SK-N-SH treated with all-trans-retinoic acid at 6 μM for 48 hours (cell line): ENCODE measurements at regions not wholly inside any gene's neighbourhood (a gene's known extent, or its start where the extent isn't known, plus 50 kb on each side); places are given as distances from the start of the nearest gene placed in this dataset.
A peak's percentile ranks its signal among the peaks of the same experiment; 100 is the strongest.

ENCODE experiments used
- ATAC-seq: fragments of 200-7000 bp; cut with Tn5 transposase; 3 replicates; pipeline ENCODE4 v1.9.1; 2020; ENCODE audit warnings: mild to moderate bottlenecking, moderate library complexity
- ARNTL ChIP-seq: fragments of 450-650 bp; formaldehyde crosslinking; IDR thresholded peaks from 2 replicates; pipeline ENCODE4 v1.5.0; 2020; ENCODE audit warnings: low read depth, mild to moderate bottlenecking, moderate library complexity, borderline replicate concordance
- BACH2 ChIP-seq: fragments of 250-450 bp; sonication (Bioruptor Pico); IDR thresholded peaks from 2 replicates; pipeline ENCODE4 v1.9.0; 2021; ENCODE audit warnings: mild to moderate bottlenecking, borderline replicate concordance
- CSDC2 ChIP-seq: fragments of 250-450 bp; sonication (Bioruptor Pico); IDR thresholded peaks from 2 replicates; pipeline ENCODE4 v1.5.0; 2020; ENCODE audit warnings: mild to moderate bottlenecking, moderate library complexity
- ESRRG ChIP-seq: fragments of 250-450 bp; sonication (Bioruptor Pico); IDR thresholded peaks from 2 replicates; pipeline ENCODE4 v1.6.1; 2021; ENCODE audit warnings: mild to moderate bottlenecking
- ISL1 ChIP-seq: fragments of 250-450 bp; sonication (Bioruptor Pico); IDR thresholded peaks from 2 replicates; pipeline ENCODE4 v2.1.2; 2022; ENCODE audit warnings: mild to moderate bottlenecking, moderate library complexity
- RARB ChIP-seq: fragments of 250-450 bp; sonication (Bioruptor Pico); IDR thresholded peaks from 2 replicates; pipeline ENCODE4 v1.8.0; 2021; ENCODE audit warnings: mild to moderate bottlenecking, moderate library complexity
- SNAI2 ChIP-seq: fragments of 250-450 bp; sonication (Bioruptor Pico); IDR thresholded peaks from 2 replicates; pipeline ENCODE4 v1.5.0; 2020; ENCODE audit warnings: mild to moderate bottlenecking, moderate library complexity
- TCF4 ChIP-seq: fragments of 250-450 bp; sonication (Bioruptor Pico); IDR thresholded peaks from 2 replicates; pipeline ENCODE4 v1.8.0; 2021; ENCODE audit warnings: mild to moderate bottlenecking, moderate library complexity, borderline replicate concordance
- TOX ChIP-seq: fragments of 250-450 bp; sonication (Bioruptor Pico); IDR thresholded peaks from 2 replicates; pipeline ENCODE4 v1.8.0; 2021; ENCODE audit warnings: mild to moderate bottlenecking, moderate library complexity, borderline replicate concordance
- ZC3H10 ChIP-seq: fragments of 250-450 bp; sonication (Bioruptor Pico); IDR thresholded peaks from 2 replicates; pipeline ENCODE4 v1.5.1; 2021; ENCODE audit warnings: mild to moderate bottlenecking, moderate library complexity
- ZFP3 ChIP-seq: fragments of 250-450 bp; sonication (Bioruptor Pico); IDR thresholded peaks from 2 replicates; pipeline ENCODE4 v1.5.0; 2020; ENCODE audit warnings: mild to moderate bottlenecking, moderate library complexity
- ZFP30 ChIP-seq: fragments of 450-650 bp; formaldehyde crosslinking; IDR thresholded peaks from 2 replicates; pipeline ENCODE4 v1.5.0; 2022; ENCODE audit warnings: mild to moderate bottlenecking, moderate library complexity
- ZNF565 ChIP-seq: fragments of 450-650 bp; formaldehyde crosslinking; conservative IDR thresholded peaks from 2 replicates; pipeline ENCODE4 v1.5.0; 2020; ENCODE audit warnings: low read depth, mild to moderate bottlenecking, moderate library complexity
- TF ChIP-seq, protein P1 (sequence below): fragments of 250-450 bp; sonication (Bioruptor Pico); IDR thresholded peaks from 2 replicates; pipeline ENCODE4 v1.5.0; 2020; ENCODE audit warnings: mild to moderate bottlenecking, moderate library complexity
- TF ChIP-seq, protein P2 (sequence below): fragments of 250-450 bp; sonication (Bioruptor Pico); IDR thresholded peaks from 2 replicates; pipeline ENCODE4 v1.8.0; 2020; ENCODE audit warnings: mild to moderate bottlenecking, moderate library complexity, borderline replicate concordance
- TF ChIP-seq, protein P3 (sequence below): fragments of 250-450 bp; sonication (Bioruptor Pico); IDR thresholded peaks from 2 replicates; pipeline ENCODE4 v1.8.0; 2021; ENCODE audit warnings: low read depth, mild to moderate bottlenecking, moderate library complexity, borderline replicate concordance
- TF ChIP-seq, protein P4 (sequence below): fragments of 250-450 bp; sonication (Bioruptor Pico); IDR thresholded peaks from 2 replicates; pipeline ENCODE4 v1.5.1; 2021; ENCODE audit warnings: mild to moderate bottlenecking, moderate library complexity

DNA sequence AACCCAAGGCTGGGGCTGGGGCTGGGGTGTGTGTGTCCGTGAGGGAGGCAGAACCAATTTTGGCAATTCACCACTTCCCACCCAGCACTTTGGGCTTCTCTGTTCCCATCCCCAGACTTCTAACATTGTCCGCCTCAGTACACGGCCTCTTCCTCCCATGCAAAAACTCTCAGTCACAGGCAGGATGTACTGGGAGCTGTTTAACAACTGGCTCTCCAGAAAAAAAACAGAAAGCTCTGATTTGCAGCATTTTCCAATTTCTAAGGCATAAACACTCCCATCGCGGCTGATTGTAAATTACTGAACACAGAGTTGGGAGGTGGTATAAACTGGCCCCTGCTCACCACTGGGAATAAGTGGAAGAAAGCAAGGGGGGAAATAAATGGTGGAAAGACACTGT lies 73.1 kb upstream of the MAP4K3 start:
- no peak for TF ChIP-seq ZFP30 (CRISPR knock-in tag)
- no peak for TF ChIP-seq SNAI2 (CRISPR knock-in tag)
- no peak for TF ChIP-seq ARNTL (CRISPR knock-in tag)
- no peak for TF ChIP-seq BACH2 (CRISPR knock-in tag)
- no peak for TF ChIP-seq ISL1 (CRISPR knock-in tag)
- no peak for TF ChIP-seq ZC3H10 (CRISPR knock-in tag)
- TF ChIP-seq, protein P1, sequence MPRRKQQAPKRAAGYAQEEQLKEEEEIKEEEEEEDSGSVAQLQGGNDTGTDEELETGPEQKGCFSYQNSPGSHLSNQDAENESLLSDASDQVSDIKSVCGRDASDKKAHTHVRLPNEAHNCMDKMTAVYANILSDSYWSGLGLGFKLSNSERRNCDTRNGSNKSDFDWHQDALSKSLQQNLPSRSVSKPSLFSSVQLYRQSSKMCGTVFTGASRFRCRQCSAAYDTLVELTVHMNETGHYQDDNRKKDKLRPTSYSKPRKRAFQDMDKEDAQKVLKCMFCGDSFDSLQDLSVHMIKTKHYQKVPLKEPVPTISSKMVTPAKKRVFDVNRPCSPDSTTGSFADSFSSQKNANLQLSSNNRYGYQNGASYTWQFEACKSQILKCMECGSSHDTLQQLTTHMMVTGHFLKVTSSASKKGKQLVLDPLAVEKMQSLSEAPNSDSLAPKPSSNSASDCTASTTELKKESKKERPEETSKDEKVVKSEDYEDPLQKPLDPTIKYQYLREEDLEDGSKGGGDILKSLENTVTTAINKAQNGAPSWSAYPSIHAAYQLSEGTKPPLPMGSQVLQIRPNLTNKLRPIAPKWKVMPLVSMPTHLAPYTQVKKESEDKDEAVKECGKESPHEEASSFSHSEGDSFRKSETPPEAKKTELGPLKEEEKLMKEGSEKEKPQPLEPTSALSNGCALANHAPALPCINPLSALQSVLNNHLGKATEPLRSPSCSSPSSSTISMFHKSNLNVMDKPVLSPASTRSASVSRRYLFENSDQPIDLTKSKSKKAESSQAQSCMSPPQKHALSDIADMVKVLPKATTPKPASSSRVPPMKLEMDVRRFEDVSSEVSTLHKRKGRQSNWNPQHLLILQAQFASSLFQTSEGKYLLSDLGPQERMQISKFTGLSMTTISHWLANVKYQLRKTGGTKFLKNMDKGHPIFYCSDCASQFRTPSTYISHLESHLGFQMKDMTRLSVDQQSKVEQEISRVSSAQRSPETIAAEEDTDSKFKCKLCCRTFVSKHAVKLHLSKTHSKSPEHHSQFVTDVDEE (CRISPR knock-in tag): no peak
- no peak for TF ChIP-seq TOX
- no peak for TF ChIP-seq ZFP3 (CRISPR knock-in tag)
- TF ChIP-seq ESRRG (CRISPR knock-in tag): no peak
- no peak for TF ChIP-seq TCF4 (CRISPR knock-in tag)
- TF ChIP-seq, protein P2, sequence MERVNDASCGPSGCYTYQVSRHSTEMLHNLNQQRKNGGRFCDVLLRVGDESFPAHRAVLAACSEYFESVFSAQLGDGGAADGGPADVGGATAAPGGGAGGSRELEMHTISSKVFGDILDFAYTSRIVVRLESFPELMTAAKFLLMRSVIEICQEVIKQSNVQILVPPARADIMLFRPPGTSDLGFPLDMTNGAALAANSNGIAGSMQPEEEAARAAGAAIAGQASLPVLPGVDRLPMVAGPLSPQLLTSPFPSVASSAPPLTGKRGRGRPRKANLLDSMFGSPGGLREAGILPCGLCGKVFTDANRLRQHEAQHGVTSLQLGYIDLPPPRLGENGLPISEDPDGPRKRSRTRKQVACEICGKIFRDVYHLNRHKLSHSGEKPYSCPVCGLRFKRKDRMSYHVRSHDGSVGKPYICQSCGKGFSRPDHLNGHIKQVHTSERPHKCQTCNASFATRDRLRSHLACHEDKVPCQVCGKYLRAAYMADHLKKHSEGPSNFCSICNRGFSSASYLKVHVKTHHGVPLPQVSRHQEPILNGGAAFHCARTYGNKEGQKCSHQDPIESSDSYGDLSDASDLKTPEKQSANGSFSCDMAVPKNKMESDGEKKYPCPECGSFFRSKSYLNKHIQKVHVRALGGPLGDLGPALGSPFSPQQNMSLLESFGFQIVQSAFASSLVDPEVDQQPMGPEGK (CRISPR knock-in tag): no peak
- no peak for TF ChIP-seq RARB
- no peak for TF ChIP-seq ZNF565 (CRISPR knock-in tag)
- ATAC-seq: no peak

DNA sequence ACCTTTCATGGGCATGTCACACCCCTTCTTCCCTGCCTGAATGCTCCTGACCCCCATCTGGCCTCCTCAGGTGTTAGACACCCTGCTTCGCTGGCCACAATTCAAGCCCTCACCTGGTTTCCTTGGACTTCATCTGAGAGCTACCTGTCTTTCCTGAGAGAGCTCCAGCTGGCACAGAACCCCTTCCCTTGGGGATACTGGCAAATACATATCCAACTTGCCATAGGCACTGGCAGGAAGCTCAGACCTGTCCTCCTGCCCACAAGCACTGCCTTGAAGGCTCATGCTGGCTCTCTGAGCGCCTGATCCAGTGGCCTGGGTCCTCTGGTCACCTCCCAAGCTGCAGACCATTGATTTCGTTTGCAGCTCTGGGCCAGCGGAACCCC lies 74.1 kb upstream of the MAP4K3 start:
- no peak for TF ChIP-seq SNAI2 (CRISPR knock-in tag)
- no peak for TF ChIP-seq TCF4 (CRISPR knock-in tag)
- TF ChIP-seq RARB: no peak
- no peak for TF ChIP-seq ZFP3 (CRISPR knock-in tag)
- TF ChIP-seq, protein P3, sequence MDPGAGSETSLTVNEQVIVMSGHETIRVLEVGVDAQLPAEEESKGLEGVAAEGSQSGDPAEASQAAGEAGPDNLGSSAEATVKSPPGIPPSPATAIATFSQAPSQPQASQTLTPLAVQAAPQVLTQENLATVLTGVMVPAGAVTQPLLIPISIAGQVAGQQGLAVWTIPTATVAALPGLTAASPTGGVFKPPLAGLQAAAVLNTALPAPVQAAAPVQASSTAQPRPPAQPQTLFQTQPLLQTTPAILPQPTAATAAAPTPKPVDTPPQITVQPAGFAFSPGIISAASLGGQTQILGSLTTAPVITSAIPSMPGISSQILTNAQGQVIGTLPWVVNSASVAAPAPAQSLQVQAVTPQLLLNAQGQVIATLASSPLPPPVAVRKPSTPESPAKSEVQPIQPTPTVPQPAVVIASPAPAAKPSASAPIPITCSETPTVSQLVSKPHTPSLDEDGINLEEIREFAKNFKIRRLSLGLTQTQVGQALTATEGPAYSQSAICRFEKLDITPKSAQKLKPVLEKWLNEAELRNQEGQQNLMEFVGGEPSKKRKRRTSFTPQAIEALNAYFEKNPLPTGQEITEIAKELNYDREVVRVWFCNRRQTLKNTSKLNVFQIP: no peak
- TF ChIP-seq ZNF565 (CRISPR knock-in tag): no peak
- TF ChIP-seq, protein P1 (CRISPR knock-in tag): no peak
- TF ChIP-seq ZC3H10 (CRISPR knock-in tag): no peak
- TF ChIP-seq ISL1 (CRISPR knock-in tag): no peak
- TF ChIP-seq, protein P4, sequence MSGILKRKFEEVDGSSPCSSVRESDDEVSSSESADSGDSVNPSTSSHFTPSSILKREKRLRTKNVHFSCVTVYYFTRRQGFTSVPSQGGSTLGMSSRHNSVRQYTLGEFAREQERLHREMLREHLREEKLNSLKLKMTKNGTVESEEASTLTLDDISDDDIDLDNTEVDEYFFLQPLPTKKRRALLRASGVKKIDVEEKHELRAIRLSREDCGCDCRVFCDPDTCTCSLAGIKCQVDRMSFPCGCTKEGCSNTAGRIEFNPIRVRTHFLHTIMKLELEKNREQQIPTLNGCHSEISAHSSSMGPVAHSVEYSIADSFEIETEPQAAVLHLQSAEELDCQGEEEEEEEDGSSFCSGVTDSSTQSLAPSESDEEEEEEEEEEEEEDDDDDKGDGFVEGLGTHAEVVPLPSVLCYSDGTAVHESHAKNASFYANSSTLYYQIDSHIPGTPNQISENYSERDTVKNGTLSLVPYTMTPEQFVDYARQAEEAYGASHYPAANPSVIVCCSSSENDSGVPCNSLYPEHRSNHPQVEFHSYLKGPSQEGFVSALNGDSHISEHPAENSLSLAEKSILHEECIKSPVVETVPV (CRISPR knock-in tag): no peak
- no peak for ATAC-seq

DNA sequence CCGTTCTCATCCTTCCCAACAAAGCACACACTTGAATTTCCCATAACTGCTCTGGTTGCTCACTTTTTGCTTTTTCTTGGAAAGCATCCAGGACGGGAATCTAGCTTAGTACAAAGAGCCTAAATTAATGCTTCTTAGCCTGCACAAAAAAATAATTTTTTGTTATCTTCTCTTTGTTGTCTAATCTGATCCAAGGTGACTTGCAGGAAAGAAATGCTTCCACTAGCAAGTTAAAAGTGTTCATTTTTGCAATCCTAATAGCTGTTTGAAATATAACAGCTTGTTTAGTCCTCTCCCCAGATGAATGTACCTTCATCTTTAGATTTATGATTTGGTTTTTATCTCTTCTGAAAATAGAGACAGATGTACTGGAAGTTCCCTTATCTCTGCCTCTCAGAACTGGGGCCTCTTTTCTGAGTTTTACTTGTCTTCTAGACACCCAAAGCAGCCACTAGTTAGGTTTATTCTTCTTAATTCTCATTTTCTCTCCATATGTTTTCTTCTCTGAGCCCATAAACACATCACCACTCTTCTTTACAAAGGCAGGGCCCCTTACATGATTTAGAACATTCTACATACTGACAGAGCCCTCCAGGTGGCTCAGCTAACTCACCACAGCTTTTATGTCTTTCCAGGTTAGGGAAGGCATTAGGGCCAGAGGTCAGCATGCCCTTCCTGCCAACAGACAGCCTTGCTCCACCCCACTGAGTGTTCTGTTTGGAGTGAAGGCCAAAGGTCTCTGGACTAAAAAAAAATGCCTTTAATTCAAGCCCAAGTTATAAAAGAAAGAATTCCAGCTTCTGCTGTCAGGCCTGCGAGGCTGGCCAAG lies 74.7 kb upstream of the MAP4K3 start:
- no peak for ATAC-seq
- peak; percentile 71 for TF ChIP-seq ISL1 (CRISPR knock-in tag)
- no peak for TF ChIP-seq CSDC2
